K562 (cell line): ENCODE measurements at regions not wholly inside any gene's neighbourhood (a gene's known extent, or its start where the extent isn't known, plus 50 kb on each side); places are given as distances from the start of the nearest gene placed in this dataset.

ENCODE experiments used
- FOXP1 ChIP-seq: sonication (generic); formaldehyde crosslinking; IDR thresholded peaks from 2 replicates; pipeline ENCODE4 v1.8.0; 2022; ENCODE audit warnings: mild to moderate bottlenecking, missing genetic modification reagents
- HIVEP1 ChIP-seq: fragments of 250-450 bp; sonication (Bioruptor Pico); IDR thresholded peaks from 2 replicates; pipeline ENCODE4 v1.4.0; 2020; ENCODE audit warnings: mild to moderate bottlenecking
- SMAD4 ChIP-seq: fragments of 250-450 bp; sonication (Bioruptor Pico); conservative IDR thresholded peaks from 2 replicates; pipeline ENCODE4 v1.8.0; 2021; ENCODE audit warnings: inconsistent platforms, mild to moderate bottlenecking, moderate library complexity
- ZNF232 ChIP-seq: sonication (generic); formaldehyde crosslinking; IDR thresholded peaks from 2 replicates; pipeline ENCODE4 v1.8.0; 2022; ENCODE audit warnings: mild to moderate bottlenecking, missing genetic modification reagents
- ZNF253 ChIP-seq: fragments of 250-450 bp; sonication (Bioruptor Pico); conservative IDR thresholded peaks from 2 replicates; pipeline ENCODE4 v1.6.1; 2021; ENCODE audit warnings: mild to moderate bottlenecking
- TF ChIP-seq, protein P1 (sequence below): fragments of 450-650 bp; formaldehyde crosslinking; IDR thresholded peaks from 2 replicates; pipeline ENCODE4 v1.4.0; 2020; ENCODE audit warnings: mild to moderate bottlenecking, moderate library complexity
- TF ChIP-seq, protein P2 (sequence below): sonication (generic); formaldehyde crosslinking; IDR thresholded peaks from 2 replicates; pipeline ENCODE4 v1.8.0; 2022; ENCODE audit warnings: mild to moderate bottlenecking, missing genetic modification reagents
- TF ChIP-seq, protein P3 (sequence below): fragments of 150-350 bp; conservative IDR thresholded peaks from 2 replicates; pipeline ENCODE4 v1.6.1; 2014; ENCODE audit warnings: low read length

DNA sequence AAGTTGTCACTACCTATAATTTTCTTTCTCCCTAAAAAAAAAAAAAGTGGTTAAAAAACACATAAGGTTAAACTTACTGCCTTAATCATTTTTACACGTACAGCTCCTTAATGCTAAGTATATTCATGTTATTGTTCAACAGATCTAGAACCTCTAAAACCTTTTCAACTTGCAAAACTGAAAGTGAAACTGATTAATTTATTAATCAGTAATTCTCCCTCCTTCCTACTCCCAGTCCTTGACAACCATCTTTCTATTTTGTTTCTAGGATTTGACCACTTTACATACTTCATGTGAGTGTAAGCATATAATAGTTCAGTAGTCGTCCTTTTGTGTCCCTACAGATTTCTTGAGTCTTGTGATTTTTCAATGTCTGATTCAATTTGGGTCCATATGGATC is 251.4 kb upstream of the KIF2B start (continued):
- TF ChIP-seq, protein P1, sequence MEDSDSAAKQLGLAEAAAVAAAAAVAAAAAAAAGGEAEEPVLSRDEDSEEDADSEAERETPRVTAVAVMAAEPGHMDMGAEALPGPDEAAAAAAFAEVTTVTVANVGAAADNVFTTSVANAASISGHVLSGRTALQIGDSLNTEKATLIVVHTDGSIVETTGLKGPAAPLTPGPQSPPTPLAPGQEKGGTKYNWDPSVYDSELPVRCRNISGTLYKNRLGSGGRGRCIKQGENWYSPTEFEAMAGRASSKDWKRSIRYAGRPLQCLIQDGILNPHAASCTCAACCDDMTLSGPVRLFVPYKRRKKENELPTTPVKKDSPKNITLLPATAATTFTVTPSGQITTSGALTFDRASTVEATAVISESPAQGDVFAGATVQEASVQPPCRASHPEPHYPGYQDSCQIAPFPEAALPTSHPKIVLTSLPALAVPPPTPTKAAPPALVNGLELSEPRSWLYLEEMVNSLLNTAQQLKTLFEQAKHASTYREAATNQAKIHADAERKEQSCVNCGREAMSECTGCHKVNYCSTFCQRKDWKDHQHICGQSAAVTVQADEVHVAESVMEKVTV (CRISPR knock-in tag): no peak
- TF ChIP-seq, protein P2, sequence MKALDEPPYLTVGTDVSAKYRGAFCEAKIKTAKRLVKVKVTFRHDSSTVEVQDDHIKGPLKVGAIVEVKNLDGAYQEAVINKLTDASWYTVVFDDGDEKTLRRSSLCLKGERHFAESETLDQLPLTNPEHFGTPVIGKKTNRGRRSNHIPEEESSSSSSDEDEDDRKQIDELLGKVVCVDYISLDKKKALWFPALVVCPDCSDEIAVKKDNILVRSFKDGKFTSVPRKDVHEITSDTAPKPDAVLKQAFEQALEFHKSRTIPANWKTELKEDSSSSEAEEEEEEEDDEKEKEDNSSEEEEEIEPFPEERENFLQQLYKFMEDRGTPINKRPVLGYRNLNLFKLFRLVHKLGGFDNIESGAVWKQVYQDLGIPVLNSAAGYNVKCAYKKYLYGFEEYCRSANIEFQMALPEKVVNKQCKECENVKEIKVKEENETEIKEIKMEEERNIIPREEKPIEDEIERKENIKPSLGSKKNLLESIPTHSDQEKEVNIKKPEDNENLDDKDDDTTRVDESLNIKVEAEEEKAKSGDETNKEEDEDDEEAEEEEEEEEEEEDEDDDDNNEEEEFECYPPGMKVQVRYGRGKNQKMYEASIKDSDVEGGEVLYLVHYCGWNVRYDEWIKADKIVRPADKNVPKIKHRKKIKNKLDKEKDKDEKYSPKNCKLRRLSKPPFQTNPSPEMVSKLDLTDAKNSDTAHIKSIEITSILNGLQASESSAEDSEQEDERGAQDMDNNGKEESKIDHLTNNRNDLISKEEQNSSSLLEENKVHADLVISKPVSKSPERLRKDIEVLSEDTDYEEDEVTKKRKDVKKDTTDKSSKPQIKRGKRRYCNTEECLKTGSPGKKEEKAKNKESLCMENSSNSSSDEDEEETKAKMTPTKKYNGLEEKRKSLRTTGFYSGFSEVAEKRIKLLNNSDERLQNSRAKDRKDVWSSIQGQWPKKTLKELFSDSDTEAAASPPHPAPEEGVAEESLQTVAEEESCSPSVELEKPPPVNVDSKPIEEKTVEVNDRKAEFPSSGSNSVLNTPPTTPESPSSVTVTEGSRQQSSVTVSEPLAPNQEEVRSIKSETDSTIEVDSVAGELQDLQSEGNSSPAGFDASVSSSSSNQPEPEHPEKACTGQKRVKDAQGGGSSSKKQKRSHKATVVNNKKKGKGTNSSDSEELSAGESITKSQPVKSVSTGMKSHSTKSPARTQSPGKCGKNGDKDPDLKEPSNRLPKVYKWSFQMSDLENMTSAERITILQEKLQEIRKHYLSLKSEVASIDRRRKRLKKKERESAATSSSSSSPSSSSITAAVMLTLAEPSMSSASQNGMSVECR: no peak
- no peak for TF ChIP-seq ZNF253 (CRISPR knock-in tag)
- TF ChIP-seq, protein P3, sequence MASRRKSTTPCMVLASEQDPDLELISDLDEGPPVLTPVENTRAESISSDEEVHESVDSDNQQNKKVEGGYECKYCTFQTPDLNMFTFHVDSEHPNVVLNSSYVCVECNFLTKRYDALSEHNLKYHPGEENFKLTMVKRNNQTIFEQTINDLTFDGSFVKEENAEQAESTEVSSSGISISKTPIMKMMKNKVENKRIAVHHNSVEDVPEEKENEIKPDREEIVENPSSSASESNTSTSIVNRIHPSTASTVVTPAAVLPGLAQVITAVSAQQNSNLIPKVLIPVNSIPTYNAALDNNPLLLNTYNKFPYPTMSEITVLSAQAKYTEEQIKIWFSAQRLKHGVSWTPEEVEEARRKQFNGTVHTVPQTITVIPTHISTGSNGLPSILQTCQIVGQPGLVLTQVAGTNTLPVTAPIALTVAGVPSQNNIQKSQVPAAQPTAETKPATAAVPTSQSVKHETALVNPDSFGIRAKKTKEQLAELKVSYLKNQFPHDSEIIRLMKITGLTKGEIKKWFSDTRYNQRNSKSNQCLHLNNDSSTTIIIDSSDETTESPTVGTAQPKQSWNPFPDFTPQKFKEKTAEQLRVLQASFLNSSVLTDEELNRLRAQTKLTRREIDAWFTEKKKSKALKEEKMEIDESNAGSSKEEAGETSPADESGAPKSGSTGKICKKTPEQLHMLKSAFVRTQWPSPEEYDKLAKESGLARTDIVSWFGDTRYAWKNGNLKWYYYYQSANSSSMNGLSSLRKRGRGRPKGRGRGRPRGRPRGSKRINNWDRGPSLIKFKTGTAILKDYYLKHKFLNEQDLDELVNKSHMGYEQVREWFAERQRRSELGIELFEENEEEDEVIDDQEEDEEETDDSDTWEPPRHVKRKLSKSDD: no peak
- TF ChIP-seq FOXP1 (CRISPR knock-in tag): no peak
- TF ChIP-seq SMAD4 (CRISPR knock-in tag): no peak
- TF ChIP-seq HIVEP1 (CRISPR knock-in tag): no peak
- TF ChIP-seq ZNF232 (CRISPR knock-in tag): no peak
